Skin epidermis (tissue), 12 donors: ENCODE measurements at regions not wholly inside any gene's neighbourhood (a gene's known extent, or its start where the extent isn't known, plus 50 kb on each side); places are given as distances from the start of the nearest gene placed in this dataset.

Source experiments
- H3K27ac ChIP-seq, 21 experiments: fragments of 200-600 bp; sonication (generic) in 11 of 21; one replicate each; pipeline ENCODE4 v1.5.0; 2020; ENCODE audit warnings: mild to moderate bottlenecking in 3 of 21, inconsistent platforms in 2 of 21, moderate library complexity in 2 of 21
- H3K4me3 ChIP-seq, 7 experiments: fragments of 200-600 bp; sonication (generic) in 2 of 7; one replicate each; pipeline ENCODE4 v1.5.0; 2020; ENCODE audit warnings: inconsistent platforms in 2 of 7, mild to moderate bottlenecking in 2 of 7, moderate library complexity in 1 of 7

- Histone ChIP-seq H3K27ac (no peak overlapping the region), H3K4me3 (no peak overlapping the region)
These were observed 1283.5 kb upstream of the CELF2 start for GRCh38 chr10:9734218-9734617.

DNA sequence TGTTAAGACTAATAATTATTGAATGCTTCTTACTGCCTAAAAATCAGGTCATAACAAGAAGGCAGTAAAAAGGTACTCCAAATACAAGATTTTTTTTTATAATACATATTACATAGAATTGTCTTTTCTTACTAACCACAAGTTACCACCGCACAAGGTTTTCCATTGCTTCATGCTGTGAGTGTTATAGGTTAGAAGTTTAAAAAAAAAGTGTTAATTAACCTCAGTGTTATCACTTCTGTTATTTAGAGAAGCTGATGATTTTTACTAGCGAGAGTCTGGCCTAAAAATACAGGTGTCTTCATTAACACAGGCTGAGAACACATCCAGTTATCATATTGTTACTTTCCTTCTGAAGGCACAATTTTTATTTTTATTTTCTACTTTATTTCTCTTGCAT lies 1281.9 kb upstream of the CELF2 start:
- H3K27ac ChIP-seq = no peak overlapping the region
- no peak overlapping the region for H3K4me3 ChIP-seq

DNA sequence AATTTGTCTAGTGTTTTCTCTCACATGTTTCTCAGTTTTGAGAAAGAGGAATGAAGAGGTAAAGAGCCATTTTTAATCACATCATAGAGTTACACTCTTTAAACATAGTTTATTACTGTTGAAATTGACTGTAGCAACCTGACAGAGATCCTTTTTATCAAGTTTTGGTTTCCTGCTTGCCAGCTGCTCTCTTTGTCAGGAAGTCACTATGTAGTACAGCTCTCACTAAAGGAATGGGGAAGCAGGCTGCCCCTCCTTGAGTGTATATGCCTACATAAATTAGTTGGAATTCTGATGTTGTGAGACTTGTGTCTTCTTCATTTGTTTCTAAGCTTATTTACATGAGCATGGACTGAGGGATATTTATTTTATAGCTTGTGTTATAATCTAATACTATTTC lies 1274.0 kb upstream of the CELF2 start:
- H3K4me3 ChIP-seq = no peak overlapping the region
- H3K27ac ChIP-seq = no peak overlapping the region

DNA sequence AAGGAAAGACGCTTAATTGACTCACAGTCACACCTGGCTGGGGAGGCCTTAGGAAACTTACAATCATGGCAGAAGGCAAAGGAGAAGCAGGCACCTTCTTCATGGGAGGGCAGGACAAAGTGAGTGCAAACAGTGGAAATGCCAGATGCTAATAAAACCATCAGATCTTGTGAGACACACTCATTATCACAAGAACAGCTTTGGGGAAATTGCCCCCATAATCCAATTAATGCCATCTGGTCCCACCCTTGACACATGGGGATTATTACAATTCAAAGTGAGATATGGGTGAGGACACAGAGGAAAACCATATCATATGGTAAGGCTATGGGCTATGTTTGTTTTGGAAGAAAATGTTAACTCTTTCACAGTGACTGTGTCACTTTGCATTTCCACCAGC lies 1272.5 kb upstream of the CELF2 start:
- Histone ChIP-seq H3K4me3 (no peak overlapping the region), H3K27ac (no peak overlapping the region)

- Histone ChIP-seq H3K27ac (no peak overlapping the region), H3K4me3 (no peak overlapping the region)
These were observed 1260.5 kb upstream of the CELF2 start for GRCh38 chr10:9757176-9757575.

GRCh38 chr10:9759596-9759995 lies 1258.1 kb upstream of the CELF2 start:
- Histone ChIP-seq H3K4me3 (no peak overlapping the region), H3K27ac (no peak overlapping the region)

- H3K27ac ChIP-seq = no peak overlapping the region
- no peak overlapping the region for H3K4me3 ChIP-seq
These were observed 1254.6 kb upstream of the CELF2 start for GRCh38 chr10:9762966-9763656.

DNA sequence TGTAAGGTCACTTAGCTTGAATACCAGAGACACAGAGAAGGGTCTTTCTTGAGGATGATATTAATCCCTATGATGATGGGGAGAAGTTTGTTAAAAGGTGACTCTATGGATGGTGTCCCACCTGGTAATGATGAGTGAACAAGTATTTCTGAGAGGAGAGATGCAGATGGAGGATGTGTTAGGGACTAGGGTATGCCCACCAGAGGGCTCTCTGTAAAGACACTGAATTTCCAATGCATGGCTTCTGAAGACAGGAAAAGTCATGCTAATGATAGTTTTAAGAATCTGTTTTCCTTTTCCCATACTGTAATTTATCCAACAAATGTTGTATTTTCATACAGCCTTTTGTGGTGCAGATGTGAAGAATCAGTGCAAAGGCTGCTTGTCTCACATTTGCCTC lies 1250.9 kb upstream of the CELF2 start:
- Histone ChIP-seq H3K4me3 (no peak overlapping the region), H3K27ac (no peak overlapping the region)

DNA sequence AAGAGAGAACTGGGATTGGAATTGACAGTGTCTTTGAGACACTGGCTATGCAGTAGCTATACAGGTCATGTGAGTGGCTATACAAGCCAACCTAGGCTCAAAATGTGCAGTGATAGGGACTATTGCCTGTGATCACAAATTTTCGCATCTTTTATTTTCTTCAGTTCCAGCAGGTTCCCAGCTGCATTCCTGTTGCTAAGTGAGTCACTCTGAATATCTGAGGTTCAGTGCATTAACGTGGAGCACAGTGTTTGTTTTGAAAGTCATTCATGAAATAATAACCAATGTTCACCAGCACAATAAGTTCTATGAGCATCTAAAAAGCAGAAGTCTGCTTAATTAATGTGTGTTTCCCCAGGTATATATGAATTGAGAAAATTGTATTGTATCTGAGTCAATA lies 1236.0 kb upstream of the CELF2 start:
- Histone ChIP-seq H3K4me3 (no peak overlapping the region), H3K27ac (no peak overlapping the region)

GRCh38 chr10:9786101-9786500 lies 1231.6 kb upstream of the CELF2 start:
- no peak overlapping the region for H3K4me3 ChIP-seq

DNA sequence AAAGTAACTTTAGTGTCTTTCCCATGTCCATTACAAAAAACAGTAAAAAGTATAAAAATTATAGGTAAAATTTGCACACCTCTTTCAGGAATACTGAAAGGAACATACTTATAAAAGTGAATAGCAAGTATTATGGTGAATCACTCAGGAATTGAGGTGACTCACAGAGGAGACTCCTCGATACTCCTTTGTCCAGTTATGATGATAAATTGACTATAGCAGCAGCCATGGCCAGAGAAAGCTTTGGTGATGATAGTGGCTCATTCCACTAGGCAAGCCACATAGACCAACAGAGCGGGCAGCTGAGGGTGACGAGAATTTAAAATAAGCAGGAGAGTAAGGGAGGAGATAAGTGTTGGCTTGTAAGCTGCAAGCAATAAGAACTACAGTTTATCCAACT lies 1231.1 kb upstream of the CELF2 start:
- H3K4me3 ChIP-seq = no peak overlapping the region
- no peak overlapping the region for H3K27ac ChIP-seq

More at GRCh38 chr10:9786101-9786500, 1231.6 kb upstream of the CELF2 start:
- H3K27ac ChIP-seq = no peak overlapping the region

GRCh38 chr10:9789996-9790395 lies 1227.7 kb upstream of the CELF2 start:
- Histone ChIP-seq H3K27ac (no peak overlapping the region), H3K4me3 (no peak overlapping the region)

GRCh38 chr10:9792181-9792580 lies 1225.5 kb upstream of the CELF2 start:
- no peak overlapping the region for H3K27ac ChIP-seq
- H3K4me3 ChIP-seq = no peak overlapping the region

GRCh38 chr10:9796564-9796963 lies 1221.1 kb upstream of the CELF2 start:
- no peak overlapping the region for H3K4me3 ChIP-seq
- no peak overlapping the region for H3K27ac ChIP-seq

- Histone ChIP-seq H3K4me3 (no peak overlapping the region), H3K27ac (no peak overlapping the region)
These were observed 1217.7 kb upstream of the CELF2 start for GRCh38 chr10:9800011-9800410.

DNA sequence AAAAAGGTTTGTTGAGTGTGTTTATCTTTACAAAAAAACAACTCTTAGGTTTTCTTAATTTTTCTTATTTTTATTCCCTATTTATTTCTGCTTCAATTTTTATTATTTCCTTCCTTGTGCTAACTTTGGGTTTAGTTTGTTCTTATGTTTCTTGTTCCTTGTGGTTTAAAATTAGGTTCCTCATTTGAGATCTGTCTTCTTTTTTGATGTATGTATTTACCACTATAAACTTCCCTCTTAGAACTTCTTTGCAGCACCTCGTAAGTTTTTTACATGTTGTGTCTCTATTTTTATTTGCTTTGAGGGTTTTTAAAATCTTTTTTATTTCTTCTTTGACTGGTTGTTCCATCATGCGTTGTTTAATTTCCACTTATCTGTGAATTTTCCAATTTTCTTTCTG lies 1217.1 kb upstream of the CELF2 start:
- H3K4me3 ChIP-seq = no peak overlapping the region
- H3K27ac ChIP-seq = no peak overlapping the region

GRCh38 chr10:9807846-9808245 lies 1209.8 kb upstream of the CELF2 start:
- H3K27ac ChIP-seq = no peak overlapping the region
- H3K4me3 ChIP-seq = no peak overlapping the region

GRCh38 chr10:9811601-9812000 lies 1206.1 kb upstream of the CELF2 start:
- Histone ChIP-seq H3K4me3 (no peak overlapping the region), H3K27ac (no peak overlapping the region)

DNA sequence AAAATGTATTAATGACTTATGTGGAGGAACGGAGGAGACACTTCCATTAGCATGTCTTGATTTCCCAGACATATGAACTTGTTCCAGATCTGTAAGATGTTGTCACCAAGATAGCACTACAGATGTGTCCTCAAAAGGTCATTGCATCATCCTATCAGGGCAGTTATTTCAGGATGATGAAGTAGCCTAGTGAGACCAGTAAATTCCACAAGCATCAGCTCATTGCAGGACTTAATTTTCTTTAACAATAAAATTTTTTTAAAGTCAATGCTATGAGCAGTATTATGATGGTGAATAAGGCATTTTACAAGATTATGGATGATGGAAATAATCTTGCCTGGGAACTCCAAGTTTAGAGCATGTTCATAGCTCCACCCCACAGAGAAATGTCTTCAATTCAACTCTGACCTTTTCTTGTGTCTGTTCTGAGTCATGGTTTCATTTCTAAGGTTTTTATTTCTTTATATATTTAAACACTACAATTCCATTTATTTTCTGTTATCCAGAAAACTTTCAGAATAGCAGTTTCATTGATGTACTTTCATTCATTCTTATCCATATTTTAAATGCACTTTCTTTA lies 1203.3 kb upstream of the CELF2 start:
- no peak overlapping the region for H3K27ac ChIP-seq
- no peak overlapping the region for H3K4me3 ChIP-seq

DNA sequence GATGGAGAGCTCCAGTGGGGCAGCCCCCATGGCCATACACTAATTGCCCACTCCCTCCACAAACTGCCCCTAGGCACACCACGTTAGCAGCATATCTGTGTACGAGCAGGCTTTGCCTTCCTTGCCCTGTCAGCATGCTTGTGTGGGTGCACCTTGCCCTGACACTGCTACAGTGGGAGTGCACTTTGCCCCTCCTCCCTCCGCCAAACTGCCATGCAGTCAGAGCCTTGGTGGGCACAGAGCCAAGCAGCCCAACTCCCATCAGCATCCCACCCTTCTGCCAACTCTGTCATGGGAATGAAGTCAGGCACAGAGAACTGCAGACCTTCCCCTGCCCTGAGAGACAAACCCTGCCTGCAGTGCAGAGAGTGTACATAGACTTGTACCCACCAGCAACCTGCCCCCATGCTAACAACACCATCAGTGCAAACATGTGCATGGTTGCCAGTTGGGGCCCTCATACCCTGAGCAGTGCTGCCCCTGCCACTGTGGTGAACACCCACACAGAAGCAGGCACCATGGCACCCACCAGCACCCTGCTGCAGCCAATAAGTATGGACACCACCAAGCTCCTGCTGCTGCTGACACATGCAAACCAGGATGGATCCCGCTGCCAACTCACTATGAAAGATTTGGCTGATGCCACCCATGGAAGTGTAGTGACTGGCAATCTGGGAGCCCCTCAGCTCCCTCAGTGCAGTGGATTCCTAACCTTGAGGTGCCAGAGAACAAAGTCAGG lies 1197.7 kb upstream of the CELF2 start:
- Histone ChIP-seq H3K4me3 (no peak overlapping the region), H3K27ac (no peak overlapping the region)

DNA sequence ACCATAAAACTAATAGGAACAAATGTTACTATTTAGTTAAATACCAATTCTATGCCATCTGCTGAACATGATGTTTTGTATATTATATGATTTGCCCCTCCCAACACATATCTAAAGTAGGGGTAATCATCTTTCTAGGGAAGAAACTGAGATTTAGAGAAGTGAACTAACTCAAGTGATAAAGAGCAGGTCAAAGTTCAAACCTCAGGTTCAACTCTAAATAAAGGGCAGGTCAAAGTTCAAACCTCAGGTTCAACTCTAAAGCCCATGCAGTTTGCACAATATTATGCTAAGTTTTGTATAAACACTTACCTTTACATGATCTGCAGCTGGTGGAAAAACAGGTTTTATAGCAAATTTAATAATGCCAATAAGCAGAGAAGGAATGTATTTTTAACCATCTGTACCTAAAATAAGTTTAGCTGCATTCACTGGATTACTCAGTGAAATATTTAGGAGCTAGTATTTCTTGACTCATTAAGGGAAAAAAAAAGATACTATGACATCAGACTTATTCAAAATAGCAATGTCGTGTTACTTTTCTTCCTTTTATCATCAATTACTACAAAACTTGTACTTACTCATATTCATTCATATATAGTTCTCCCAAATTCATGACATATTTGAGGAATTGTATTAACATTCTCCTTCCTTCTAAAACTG lies 1194.3 kb upstream of the CELF2 start:
- Histone ChIP-seq H3K27ac (no peak overlapping the region), H3K4me3 (no peak overlapping the region)
